GM19452 (cell line): ENCODE measurements at regions not wholly inside any gene's neighbourhood (a gene's known extent, or its start where the extent isn't known, plus 50 kb on each side); places are given as distances from the start of the nearest gene placed in this dataset.

ENCODE experiments used
- ATAC-seq: cut with Tn5 transposase; IDR thresholded peaks from one replicate; pipeline ENCODE4 v1.9.1; 2021; ENCODE audit not compliant: unreplicated experiment

DNA sequence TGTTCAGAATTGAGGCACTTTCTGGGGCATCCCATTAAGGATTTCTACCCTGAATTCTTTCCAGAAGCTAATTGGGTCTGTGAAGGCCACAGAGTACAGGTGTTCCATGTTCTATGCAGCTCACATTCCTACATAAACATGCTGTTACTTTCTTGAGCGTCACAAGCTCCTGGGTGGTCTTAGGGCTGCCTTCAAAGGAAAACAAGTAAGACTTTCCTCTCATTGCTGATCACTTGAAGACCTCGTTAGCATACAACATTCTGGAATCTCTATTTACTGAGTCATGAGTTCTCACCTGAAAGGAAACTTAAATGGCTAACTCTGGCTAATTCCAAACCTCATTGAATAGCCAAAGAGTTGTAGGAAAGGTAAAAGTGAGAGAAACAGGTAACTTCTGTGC, 63.0 kb upstream of the HMGA2 start:
- no peak for ATAC-seq

DNA sequence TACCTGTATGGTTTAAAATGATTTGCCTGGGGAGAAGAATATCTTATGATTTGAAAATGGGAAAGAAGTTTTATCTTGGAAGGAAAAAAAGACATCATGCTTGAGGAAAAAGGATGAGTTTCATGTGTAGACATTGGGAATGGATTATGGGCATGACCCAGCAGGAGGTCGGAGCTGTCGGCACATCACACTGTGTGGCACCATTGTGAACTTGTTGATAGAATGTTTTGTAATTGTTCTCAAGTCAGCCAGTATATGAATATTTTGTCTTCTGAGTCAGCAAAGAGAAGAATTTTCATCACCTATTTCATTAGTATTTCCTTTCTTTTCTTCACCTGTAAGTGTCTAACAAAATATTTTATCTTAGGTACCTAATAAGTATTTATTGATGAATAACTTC, 60.0 kb upstream of the HMGA2 start:
- no peak for ATAC-seq

DNA sequence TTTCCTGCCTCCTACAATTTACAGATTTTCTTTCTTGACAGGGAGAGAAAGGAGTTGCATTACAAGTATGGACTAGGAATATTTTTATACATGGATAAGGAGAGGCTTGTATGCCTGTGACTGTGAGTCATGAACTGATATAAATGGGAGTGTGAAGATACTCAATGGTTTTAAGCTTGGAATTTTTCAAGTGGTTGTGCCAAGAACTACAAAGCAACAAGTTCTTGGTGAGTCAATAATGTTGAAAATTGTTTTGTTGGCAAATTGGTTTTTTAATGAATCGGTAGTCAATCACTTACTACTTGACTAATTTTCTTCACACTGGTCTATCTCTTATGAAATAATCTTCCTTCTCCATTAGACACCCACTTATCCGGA, 58.9 kb upstream of the HMGA2 start:
- no peak for ATAC-seq

DNA sequence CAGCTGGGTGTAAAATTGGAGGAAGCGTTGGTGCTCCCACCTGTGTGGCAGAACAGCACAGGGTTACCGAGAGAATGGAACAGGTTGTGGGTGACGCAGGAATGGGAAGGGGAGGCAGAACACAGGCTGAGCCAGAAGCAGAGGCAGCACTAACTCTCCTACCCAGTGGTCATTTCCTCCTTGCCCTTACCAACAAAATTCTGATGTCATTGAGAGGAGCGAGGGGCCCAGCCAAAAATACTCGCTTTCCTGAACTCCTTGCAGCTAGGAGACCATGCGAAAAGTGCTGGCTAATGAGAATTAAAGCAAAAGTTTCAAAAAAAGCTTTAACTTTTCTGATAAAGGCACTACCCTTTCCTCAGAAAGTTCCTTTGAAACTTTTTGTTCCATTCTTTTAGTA, 54.4 kb upstream of the HMGA2 start:
- ATAC-seq: no peak
